ENCODE measurements at regions not wholly inside any gene's neighbourhood (a gene's known extent, or its start where the extent isn't known, plus 50 kb on each side); places are given as distances from the start of the nearest gene placed in this dataset.

DNA sequence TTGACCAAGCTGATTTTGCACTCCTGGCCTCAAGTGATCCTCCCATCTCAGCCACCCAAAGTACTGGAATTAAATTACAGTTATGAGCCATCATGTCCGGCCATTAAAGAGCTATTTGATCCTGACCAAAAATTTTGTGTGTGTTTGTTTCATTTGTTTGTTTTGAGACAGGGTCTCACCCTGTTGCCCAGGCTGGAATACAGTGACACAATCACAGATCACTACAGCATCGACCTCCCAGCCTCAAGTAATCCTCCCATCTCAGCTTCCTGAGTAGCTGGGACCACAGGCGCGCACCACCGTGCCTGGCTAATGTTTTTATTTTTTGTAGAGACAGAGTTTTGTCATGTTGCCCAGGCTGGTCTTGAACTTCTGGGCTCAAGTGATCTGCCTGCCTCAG lies 82.9 kb upstream of the RBPJ start:
- no peaks in the 10 kb centered on the region for H3K27me3 ChIP-seq
- intact Hi-C loops (cut with DNase I) = no loop called here
- no peaks in the 10 kb centered on the region for H3K9me3 ChIP-seq
- 93% methylated on average over 5 of the region's 5 CpGs for WGBS
- DNase-seq (ENCODE audit: extremely low spot score) = peak; percentile 60
- TF ChIP-seq POLR2AphosphoS5 (IDR thresholded peaks at IDR 0.05) (no peak), CTCF (IDR thresholded peaks at IDR 0.05) (no peak), EP300 (IDR thresholded peaks at IDR 0.05) (no peak), POLR2A (IDR thresholded peaks at IDR 0.05; ENCODE audit: low read depth) (no peak)
- H3K36me3 ChIP-seq = no peaks in the 10 kb centered on the region
- H3K27ac ChIP-seq (replicated peaks in 1 of 4) = no peak overlapping the region
- peaks cover 9 to 28% (median 26%) of the 10 kb centered on the region in 4 donors for H3K4me1 ChIP-seq
- no peak overlapping the region for H3K4me3 ChIP-seq

DNA sequence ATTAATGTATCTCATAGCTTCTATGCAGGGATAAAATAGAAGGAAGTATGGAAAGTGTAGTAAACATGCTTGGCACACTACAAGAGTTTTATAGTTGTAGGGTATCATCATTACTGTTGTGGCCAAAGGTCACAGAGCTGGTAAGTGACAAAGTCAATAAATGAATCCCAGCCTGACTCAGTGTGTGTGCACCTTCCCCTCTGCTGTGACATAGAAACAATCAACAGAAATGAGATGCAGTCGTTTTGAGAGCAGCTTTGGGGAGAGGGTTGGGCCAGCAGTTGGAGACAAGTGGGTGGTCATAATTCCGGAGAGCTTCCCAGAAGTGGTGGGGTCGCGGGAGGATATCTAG lies 82.4 kb upstream of the RBPJ start:
- intact Hi-C loops (cut with DNase I) = no loop called here

GRCh38 chr4:26238778-26239679 lies 81.8 kb upstream of the RBPJ start:
- Histone ChIP-seq H3K9me3 (no peaks in the 10 kb centered on the region), H3K4me1 (peaks cover 9 to 28% (median 26%) of the 10 kb centered on the region in 4 donors), H3K27me3 (no peaks in the 10 kb centered on the region), H3K27ac (replicated peaks in 1 of 4) (peak overlapping the region; percentile 25 to 63 (median 50)), H3K4me3 (peak overlapping the region in 1 of 4 donors; percentile 6), H3K36me3 (no peaks in the 10 kb centered on the region)
- TF ChIP-seq POLR2AphosphoS5 (IDR thresholded peaks at IDR 0.05) = no peak
- TF ChIP-seq CTCF (IDR thresholded peaks at IDR 0.05) = no peak
- no peak for TF ChIP-seq POLR2A (IDR thresholded peaks at IDR 0.05; ENCODE audit: low read depth)
- TF ChIP-seq EP300 (IDR thresholded peaks at IDR 0.05) = no peak
- WGBS = 43% methylated on average over 12 of the region's 12 CpGs
- intact Hi-C loops (cut with DNase I) = no loop called here
- peak; percentile 85 for DNase-seq (ENCODE audit: extremely low spot score)

More for the DNA sequence above, 82.4 kb upstream of the RBPJ start:
- peaks cover 9 to 28% (median 26%) of the 10 kb centered on the region in 4 donors for H3K4me1 ChIP-seq
- H3K27me3 ChIP-seq = no peaks in the 10 kb centered on the region
- H3K36me3 ChIP-seq = no peaks in the 10 kb centered on the region
- H3K4me3 ChIP-seq = no peak overlapping the region
- H3K27ac ChIP-seq (replicated peaks in 1 of 4) = peak overlapping the region; percentile 25 to 63 (median 50)
- WGBS = 67% methylated on average over 4 of the region's 4 CpGs
- TF ChIP-seq EP300 (IDR thresholded peaks at IDR 0.05) = no peak
- TF ChIP-seq POLR2AphosphoS5 (IDR thresholded peaks at IDR 0.05) = no peak
- TF ChIP-seq CTCF (IDR thresholded peaks at IDR 0.05) = no peak
- TF ChIP-seq POLR2A (IDR thresholded peaks at IDR 0.05; ENCODE audit: low read depth) = no peak
- no peaks in the 10 kb centered on the region for H3K9me3 ChIP-seq
- no peak for DNase-seq (ENCODE audit: extremely low spot score)

GRCh38 chr4:26239801-26240200 lies 81.0 kb upstream of the RBPJ start:
- no peak for TF ChIP-seq POLR2AphosphoS5 (IDR thresholded peaks at IDR 0.05)
- no peak for TF ChIP-seq CTCF (IDR thresholded peaks at IDR 0.05)
- no peak for TF ChIP-seq EP300 (IDR thresholded peaks at IDR 0.05)
- no peak for TF ChIP-seq POLR2A (IDR thresholded peaks at IDR 0.05; ENCODE audit: low read depth)
- Histone ChIP-seq H3K36me3 (no peaks in the 10 kb centered on the region), H3K4me1 (peaks cover 9 to 28% (median 26%) of the 10 kb centered on the region in 4 donors), H3K9me3 (no peaks in the 10 kb centered on the region), H3K27ac (replicated peaks in 1 of 4) (peak overlapping the region in 2 of 4 donors; percentile 46 to 63), H3K27me3 (no peaks in the 10 kb centered on the region), H3K4me3 (no peak overlapping the region)
- WGBS = 71% methylated on average over 5 of the region's 5 CpGs
- intact Hi-C loops (cut with DNase I) = no loop called here
- DNase-seq (ENCODE audit: extremely low spot score) = peak; percentile 0

All from esophagus muscularis mucosa (tissue), 4 donors.